ENCODE measurements at regions not wholly inside any gene's neighbourhood (a gene's known extent, or its start where the extent isn't known, plus 50 kb on each side); places are given as distances from the start of the nearest gene placed in this dataset.
"Not testable (repeated sequence)": the region's sequence is repeated elsewhere in the genome, so short reads cannot be mapped to it uniquely, and the experiment has no call there.

DNA sequence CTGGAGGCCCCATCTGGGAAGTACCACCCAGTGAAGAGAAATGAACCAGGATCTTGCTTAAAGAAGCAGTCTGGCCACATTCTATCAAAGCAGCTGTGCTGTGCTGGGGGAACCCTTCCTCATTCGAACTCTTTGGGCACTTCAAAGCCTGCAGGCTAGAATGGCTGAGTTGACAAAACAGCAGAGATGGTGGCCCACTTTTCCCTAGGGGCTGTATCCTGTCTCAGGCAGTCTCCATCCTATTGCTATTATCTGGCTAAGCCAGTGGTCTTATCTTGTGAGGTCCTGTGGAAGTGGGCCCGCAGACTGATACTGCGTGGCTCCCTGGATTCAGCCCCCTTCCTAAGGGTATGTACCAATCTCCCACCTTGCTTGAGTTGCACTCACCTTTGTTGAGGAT, 114.3 kb downstream of the VSIG4 start:
- H3K4me3 ChIP-seq (ENCODE audit: insufficient read depth, low read depth, low read length) = no peak overlapping the region
- H3K27me3 ChIP-seq (ENCODE audit: control insufficient read depth, insufficient read depth, low read length, poor library complexity, severe bottlenecking) = no peaks in the 10 kb centered on the region
- H3K9me3 ChIP-seq (ENCODE audit: control insufficient read depth, low read length) = no peaks in the 10 kb centered on the region
- no peaks in the 10 kb centered on the region for H3K36me3 ChIP-seq (ENCODE audit: control insufficient read depth, insufficient read depth, low read length)
- 94 to 97% methylated on average over 3 of the region's 3 CpGs for WGBS, 2 experiments
- H3K27ac ChIP-seq (ENCODE audit: insufficient read depth, low read depth, low read length, poor library complexity, severe bottlenecking) = no peak overlapping the region
- no peaks in the 10 kb centered on the region for H3K4me1 ChIP-seq (ENCODE audit: control insufficient read depth, insufficient read depth, low read length)

DNA sequence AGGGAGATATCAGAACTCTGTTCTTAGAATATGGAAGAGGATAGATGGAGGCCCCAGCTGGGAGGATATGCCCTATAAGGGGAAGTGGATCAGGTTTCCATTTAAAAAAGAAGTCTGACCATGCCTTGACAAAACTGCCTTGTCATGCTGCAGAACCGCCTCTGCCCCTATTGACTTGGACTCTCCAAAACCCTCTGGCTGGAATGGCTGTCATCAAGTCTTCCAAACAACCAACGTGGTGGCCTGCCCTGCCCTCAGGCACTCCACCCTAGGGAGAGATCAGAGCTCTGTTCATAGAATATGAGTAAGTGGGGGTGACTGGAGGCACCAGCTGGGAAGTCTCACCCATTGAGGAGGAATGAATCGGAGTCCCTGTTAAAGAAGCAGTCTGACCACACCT, 114.9 kb downstream of the VSIG4 start:
- 91% methylated on average over 3 of the region's 3 CpGs for WGBS, 2 experiments
- Histone ChIP-seq H3K27ac (ENCODE audit: insufficient read depth, low read depth, low read length, poor library complexity, severe bottlenecking) (no peak overlapping the region), H3K4me3 (ENCODE audit: insufficient read depth, low read depth, low read length) (no peak overlapping the region), H3K4me1 (ENCODE audit: control insufficient read depth, insufficient read depth, low read length) (no peaks in the 10 kb centered on the region), H3K36me3 (ENCODE audit: control insufficient read depth, insufficient read depth, low read length) (no peaks in the 10 kb centered on the region), H3K9me3 (ENCODE audit: control insufficient read depth, low read length) (no peaks in the 10 kb centered on the region), H3K27me3 (ENCODE audit: control insufficient read depth, insufficient read depth, low read length, poor library complexity, severe bottlenecking) (no peaks in the 10 kb centered on the region)

DNA sequence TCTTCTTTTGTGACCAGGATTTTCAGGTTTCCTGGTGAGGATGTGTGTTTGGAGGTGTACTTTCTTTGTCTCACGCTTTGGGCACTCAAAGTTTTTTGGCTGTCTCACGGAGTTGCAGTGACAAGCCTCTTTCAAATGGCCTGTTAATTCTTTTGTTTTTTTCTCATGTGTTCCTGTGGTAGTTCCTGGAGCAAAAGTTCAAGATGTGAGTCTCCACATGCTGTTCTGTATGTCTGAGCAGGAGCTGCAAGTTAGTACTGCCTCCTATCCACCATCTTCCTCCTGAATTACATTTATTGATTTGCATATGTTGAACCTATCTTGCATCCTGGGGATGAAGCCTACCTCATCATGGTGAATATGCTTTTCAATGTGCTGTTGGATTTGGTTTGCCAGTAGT, 118.5 kb downstream of the VSIG4 start:
- Histone ChIP-seq H3K27ac (ENCODE audit: insufficient read depth, low read depth, low read length, poor library complexity, severe bottlenecking) (no peak overlapping the region), H3K4me3 (ENCODE audit: insufficient read depth, low read depth, low read length) (no peak overlapping the region), H3K36me3 (ENCODE audit: control insufficient read depth, insufficient read depth, low read length) (no peaks in the 10 kb centered on the region), H3K4me1 (ENCODE audit: control insufficient read depth, insufficient read depth, low read length) (no peaks in the 10 kb centered on the region), H3K27me3 (ENCODE audit: control insufficient read depth, insufficient read depth, low read length, poor library complexity, severe bottlenecking) (no peaks in the 10 kb centered on the region), H3K9me3 (ENCODE audit: control insufficient read depth, low read length) (no peaks in the 10 kb centered on the region)
- 71 to 78% methylated on average over 2 of the region's 2 CpGs for WGBS, 2 experiments

DNA sequence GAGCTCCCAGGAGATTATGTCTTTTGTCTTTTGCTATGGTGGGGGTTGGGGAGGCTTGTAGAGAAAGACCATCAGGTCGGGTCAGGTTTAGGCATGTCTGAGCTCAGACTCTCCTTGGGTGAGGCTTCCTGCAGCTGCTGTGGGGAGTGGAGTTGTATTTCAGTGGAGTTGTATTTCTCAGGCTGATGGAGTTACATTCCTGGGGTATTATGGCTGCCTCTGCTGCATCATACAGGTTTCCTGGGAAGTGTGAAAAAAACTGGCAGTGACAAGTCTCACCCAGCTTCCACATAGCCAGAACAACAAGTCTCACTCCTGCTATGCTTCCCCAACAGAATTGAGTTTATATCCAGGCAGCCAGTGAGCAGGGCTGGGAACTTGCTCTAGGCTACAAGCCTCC, 119.3 kb downstream of the VSIG4 start:
- 0 to 24% methylated on average over 1 of the region's 1 CpG for whole genome bisulfite sequencing, 2 experiments
- no peaks in the 10 kb centered on the region for H3K36me3 ChIP-seq (ENCODE audit: control insufficient read depth, insufficient read depth, low read length)
- H3K9me3 ChIP-seq (ENCODE audit: control insufficient read depth, low read length) = no peaks in the 10 kb centered on the region
- H3K4me1 ChIP-seq (ENCODE audit: control insufficient read depth, insufficient read depth, low read length) = no peaks in the 10 kb centered on the region
- H3K4me3 ChIP-seq (ENCODE audit: insufficient read depth, low read depth, low read length) = no peak overlapping the region
- no peaks in the 10 kb centered on the region for H3K27me3 ChIP-seq (ENCODE audit: control insufficient read depth, insufficient read depth, low read length, poor library complexity, severe bottlenecking)
- no peak overlapping the region for H3K27ac ChIP-seq (ENCODE audit: insufficient read depth, low read depth, low read length, poor library complexity, severe bottlenecking)

DNA sequence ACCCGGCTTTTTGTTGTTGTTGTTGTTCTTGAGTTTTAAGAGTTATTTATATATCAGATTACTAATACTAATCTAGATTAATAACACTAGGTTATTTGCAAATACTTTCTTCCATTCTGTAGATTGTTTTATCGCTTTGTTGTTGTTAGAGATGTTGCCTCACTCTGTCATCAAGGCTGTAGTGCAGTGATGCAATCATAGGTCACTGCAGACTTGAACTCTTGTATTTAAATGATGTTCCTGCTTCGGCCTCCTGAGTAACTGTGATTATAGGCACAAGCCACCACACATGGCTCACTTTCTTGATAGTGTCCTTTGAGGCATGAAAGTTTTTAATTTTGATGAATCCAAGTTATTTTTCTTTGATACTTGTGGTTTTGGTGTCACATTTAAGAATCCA, 129.0 kb downstream of the VSIG4 start:
- Histone ChIP-seq H3K27me3 (ENCODE audit: control insufficient read depth, insufficient read depth, low read length, poor library complexity, severe bottlenecking) (no peaks in the 10 kb centered on the region), H3K4me3 (ENCODE audit: insufficient read depth, low read depth, low read length) (no peak overlapping the region), H3K36me3 (ENCODE audit: control insufficient read depth, insufficient read depth, low read length) (no peaks in the 10 kb centered on the region), H3K4me1 (ENCODE audit: control insufficient read depth, insufficient read depth, low read length) (no peaks in the 10 kb centered on the region), H3K27ac (ENCODE audit: insufficient read depth, low read depth, low read length, poor library complexity, severe bottlenecking) (no peak overlapping the region), H3K9me3 (ENCODE audit: control insufficient read depth, low read length) (no peaks in the 10 kb centered on the region)
- 97 to 100% methylated on average over 2 of the region's 3 CpGs for WGBS, 2 experiments

DNA sequence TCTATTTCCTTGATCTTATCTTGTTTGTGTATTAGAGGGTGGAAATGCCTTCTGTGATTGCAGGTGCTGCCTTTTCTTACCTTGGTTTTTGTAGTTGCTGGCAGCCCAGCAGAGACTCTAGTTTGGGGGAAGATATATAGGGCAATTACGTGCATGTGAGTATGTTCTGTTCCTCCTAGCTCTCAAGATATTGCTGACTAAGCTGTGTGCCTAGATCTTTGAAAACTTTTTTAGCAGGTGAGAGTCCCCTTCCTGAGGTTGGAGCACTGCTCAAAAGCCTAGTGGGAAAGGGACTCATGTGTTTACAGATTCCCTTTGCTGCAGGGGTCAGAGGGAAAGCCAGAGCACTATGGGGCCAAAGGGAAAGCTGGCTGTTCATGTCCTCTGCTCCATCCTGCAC, 136.1 kb downstream of the VSIG4 start:
- Histone ChIP-seq H3K4me3 (ENCODE audit: insufficient read depth, low read depth, low read length) (no peak overlapping the region), H3K36me3 (ENCODE audit: control insufficient read depth, insufficient read depth, low read length) (no peaks in the 10 kb centered on the region), H3K27me3 (ENCODE audit: control insufficient read depth, insufficient read depth, low read length, poor library complexity, severe bottlenecking) (no peaks in the 10 kb centered on the region), H3K4me1 (ENCODE audit: control insufficient read depth, insufficient read depth, low read length) (no peaks in the 10 kb centered on the region), H3K9me3 (ENCODE audit: control insufficient read depth, low read length) (no peaks in the 10 kb centered on the region), H3K27ac (ENCODE audit: insufficient read depth, low read depth, low read length, poor library complexity, severe bottlenecking) (no peak overlapping the region)
- 93 to 100% methylated on average over 1 of the region's 1 CpG for WGBS, 2 experiments

DNA sequence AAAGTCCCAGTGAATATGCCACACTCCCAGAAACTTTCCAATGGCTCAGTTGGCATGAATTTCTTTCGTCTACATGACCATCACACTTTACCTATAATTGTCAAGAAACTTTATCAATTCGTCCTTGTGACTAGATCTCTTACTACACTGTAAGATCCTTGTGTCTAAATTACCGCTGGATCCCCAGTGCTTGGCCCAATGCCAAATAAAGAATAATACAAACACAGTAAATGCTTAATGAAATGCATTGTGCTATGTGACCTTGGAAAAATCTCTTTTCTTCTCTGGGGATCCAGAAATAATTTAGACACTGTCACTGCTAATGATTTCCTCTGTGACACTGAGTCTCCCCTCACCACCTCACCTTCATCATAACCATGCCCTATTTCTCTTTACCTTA, 137.9 kb downstream of the VSIG4 start:
- Histone ChIP-seq H3K4me1 (ENCODE audit: control insufficient read depth, insufficient read depth, low read length) (no peaks in the 10 kb centered on the region), H3K9me3 (ENCODE audit: control insufficient read depth, low read length) (no peaks in the 10 kb centered on the region), H3K27me3 (ENCODE audit: control insufficient read depth, insufficient read depth, low read length, poor library complexity, severe bottlenecking) (no peaks in the 10 kb centered on the region), H3K4me3 (ENCODE audit: insufficient read depth, low read depth, low read length) (no peak overlapping the region), H3K27ac (ENCODE audit: insufficient read depth, low read depth, low read length, poor library complexity, severe bottlenecking) (no peak overlapping the region), H3K36me3 (ENCODE audit: control insufficient read depth, insufficient read depth, low read length) (no peaks in the 10 kb centered on the region)
- WGBS, 2 experiments = 88 to 92% methylated on average over 2 to 3 of the region's 3 CpGs

DNA sequence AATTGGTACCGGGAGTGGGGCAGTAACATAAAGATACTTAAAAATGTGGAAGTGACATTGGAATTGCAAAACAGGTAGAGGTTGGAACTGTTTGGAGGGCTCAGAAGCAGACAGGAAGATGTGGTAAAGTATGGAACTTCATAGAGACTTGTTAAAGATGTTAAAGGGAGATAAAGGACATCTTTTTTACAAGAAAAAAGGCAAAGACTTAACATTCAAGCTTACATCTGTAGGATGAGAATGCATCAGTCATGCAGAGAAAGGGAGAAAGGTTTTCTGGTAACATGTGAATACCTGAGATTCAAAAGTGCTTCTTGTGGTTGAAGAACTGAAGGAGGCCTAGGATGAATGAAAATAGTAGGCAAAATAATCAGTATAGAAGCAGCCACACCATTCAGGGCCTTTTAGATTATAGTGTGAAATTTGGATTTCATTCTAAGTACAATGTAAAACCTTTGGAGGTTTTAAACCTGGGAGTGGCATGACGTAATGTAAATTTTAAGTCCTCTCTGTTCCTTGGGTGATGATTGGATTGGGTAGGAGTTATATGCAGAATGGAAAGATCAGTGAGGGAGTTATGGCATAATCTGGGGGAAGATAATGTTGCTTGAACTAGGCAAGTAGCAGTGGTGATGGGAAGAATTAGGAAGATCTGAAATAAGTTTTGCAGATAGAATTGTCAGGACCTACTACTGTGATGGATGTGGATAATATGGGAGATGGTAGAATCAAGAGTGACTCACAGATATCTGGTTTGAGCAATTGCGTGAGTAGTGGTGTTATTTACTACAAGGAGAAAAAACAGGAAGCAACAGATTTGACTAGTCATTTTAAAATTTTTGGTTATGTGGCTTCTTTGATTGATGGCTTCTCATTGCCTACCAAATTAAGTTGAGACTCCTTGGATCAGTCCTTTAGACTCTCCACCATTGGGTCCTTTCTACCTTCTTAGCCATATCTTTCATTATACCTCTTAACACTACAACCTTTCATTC, 138.7 kb downstream of the VSIG4 start:
- 87 to 96% methylated on average over 3 of the region's 3 CpGs for WGBS, 2 experiments
- H3K27me3 ChIP-seq (ENCODE audit: control insufficient read depth, insufficient read depth, low read length, poor library complexity, severe bottlenecking) = no peaks in the 10 kb centered on the region
- no peak overlapping the region for H3K27ac ChIP-seq (ENCODE audit: insufficient read depth, low read depth, low read length, poor library complexity, severe bottlenecking)
- H3K9me3 ChIP-seq (ENCODE audit: control insufficient read depth, low read length) = no peaks in the 10 kb centered on the region
- no peaks in the 10 kb centered on the region for H3K4me1 ChIP-seq (ENCODE audit: control insufficient read depth, insufficient read depth, low read length)
- no peaks in the 10 kb centered on the region for H3K36me3 ChIP-seq (ENCODE audit: control insufficient read depth, insufficient read depth, low read length)
- no peak overlapping the region for H3K4me3 ChIP-seq (ENCODE audit: insufficient read depth, low read depth, low read length)

DNA sequence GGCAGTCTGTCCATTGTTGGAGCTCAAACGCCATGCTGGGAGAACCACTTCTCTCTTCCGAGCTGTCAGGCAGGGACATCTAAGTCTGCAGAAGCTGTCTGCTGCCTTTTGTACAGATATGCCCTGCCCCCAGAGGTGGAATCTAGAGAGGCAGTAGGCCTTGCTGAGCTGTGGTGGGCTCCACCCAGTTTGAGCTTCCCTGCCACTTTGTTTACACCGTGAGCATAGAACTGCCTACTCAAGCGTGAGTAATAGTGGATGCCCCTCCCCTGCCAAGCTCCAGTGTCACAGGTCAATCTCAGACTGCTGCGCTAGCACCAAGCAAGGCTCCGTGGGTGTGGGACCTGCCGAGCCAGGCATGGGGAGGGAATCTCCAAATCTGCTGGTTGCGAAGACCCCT, 145.7 kb downstream of the VSIG4 start:
- no peaks in the 10 kb centered on the region for H3K4me1 ChIP-seq (ENCODE audit: control insufficient read depth, insufficient read depth, low read length)
- H3K9me3 ChIP-seq (ENCODE audit: control insufficient read depth, low read length) = no peaks in the 10 kb centered on the region
- WGBS, 2 experiments = 88 to 91% methylated on average over 8 of the region's 8 CpGs
- H3K4me3 ChIP-seq (ENCODE audit: insufficient read depth, low read depth, low read length) = no peak overlapping the region
- no peak overlapping the region for H3K27ac ChIP-seq (ENCODE audit: insufficient read depth, low read depth, low read length, poor library complexity, severe bottlenecking)
- H3K36me3 ChIP-seq (ENCODE audit: control insufficient read depth, insufficient read depth, low read length) = no peaks in the 10 kb centered on the region
- no peaks in the 10 kb centered on the region for H3K27me3 ChIP-seq (ENCODE audit: control insufficient read depth, insufficient read depth, low read length, poor library complexity, severe bottlenecking)

DNA sequence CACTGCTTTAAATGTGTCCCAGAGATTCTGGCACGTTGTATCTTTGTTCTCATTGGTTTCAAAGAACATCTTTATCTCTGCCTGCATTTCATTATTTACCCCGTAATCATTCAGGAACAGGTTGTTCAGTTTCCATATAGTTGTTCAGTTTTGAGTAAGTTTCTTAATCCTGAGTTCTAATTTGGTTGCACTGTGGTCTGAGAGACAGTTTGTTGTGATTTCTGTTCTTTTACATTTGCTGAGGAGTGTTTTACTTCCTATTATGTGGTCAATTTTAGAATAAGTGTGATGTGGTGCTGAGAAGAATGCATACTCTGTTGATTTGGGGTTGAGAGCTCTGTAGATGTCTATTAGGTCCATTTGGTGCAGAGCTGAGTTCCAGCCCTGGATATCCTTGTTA, 148.1 kb downstream of the VSIG4 start:
- H3K36me3 ChIP-seq (ENCODE audit: control insufficient read depth, insufficient read depth, low read length); H3K4me1 ChIP-seq (ENCODE audit: control insufficient read depth, insufficient read depth, low read length); H3K27ac ChIP-seq (ENCODE audit: insufficient read depth, low read depth, low read length, poor library complexity, severe bottlenecking); H3K27me3 ChIP-seq (ENCODE audit: control insufficient read depth, insufficient read depth, low read length, poor library complexity, severe bottlenecking); H3K4me3 ChIP-seq (ENCODE audit: insufficient read depth, low read depth, low read length); H3K9me3 ChIP-seq (ENCODE audit: control insufficient read depth, low read length): not testable (repeated sequence)
- 75 to 96% methylated on average over 1 to 2 of the region's 2 CpGs for WGBS, 2 experiments

All from ectodermal cell (in vitro differentiated cells).